NCI-H748 (cell line): ENCODE measurements at regions not wholly inside any gene's neighbourhood (a gene's known extent, or its start where the extent isn't known, plus 50 kb on each side); places are given as distances from the start of the nearest gene placed in this dataset.

ENCODE experiments used
- DNase-seq: peaks from one replicate; lab custom pipeline; 2025; ENCODE audit not compliant: unreplicated experiment; lab: John Stamatoyannopoulos, UW

DNA sequence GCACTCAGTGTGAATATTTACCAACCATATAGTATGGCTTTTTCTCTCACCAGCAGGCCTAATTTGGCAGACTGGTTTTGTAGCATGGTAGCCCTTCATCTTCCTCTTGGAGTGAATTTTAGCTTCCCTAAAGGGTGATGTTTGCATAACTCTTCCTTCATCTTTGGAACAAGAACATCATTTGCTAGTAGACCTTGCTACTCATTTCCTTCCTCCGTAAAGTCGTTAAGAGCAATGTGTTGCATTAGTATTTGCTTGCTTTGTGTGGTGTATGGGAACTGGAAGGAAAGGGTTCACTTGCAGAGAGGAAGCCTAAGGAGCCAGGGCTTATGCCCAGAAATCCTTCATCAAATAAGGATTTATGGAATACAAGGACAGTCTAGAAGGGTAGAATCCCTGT lies 50.2 kb upstream of the PGRMC2 start:
- DNase-seq: no peak
